Renal cortical epithelial cell (primary cell): ENCODE measurements at regions not wholly inside any gene's neighbourhood (a gene's known extent, or its start where the extent isn't known, plus 50 kb on each side); places are given as distances from the start of the nearest gene placed in this dataset.
"Not testable (repeated sequence)": the region's sequence is repeated elsewhere in the genome, so short reads cannot be mapped to it uniquely, and the experiment has no call there.

Experiments
- DNase-seq: peaks from one replicate; pipeline ENCODE4 v3.0.0-alpha.2; 2011; ENCODE audit warnings: low read depth

DNA sequence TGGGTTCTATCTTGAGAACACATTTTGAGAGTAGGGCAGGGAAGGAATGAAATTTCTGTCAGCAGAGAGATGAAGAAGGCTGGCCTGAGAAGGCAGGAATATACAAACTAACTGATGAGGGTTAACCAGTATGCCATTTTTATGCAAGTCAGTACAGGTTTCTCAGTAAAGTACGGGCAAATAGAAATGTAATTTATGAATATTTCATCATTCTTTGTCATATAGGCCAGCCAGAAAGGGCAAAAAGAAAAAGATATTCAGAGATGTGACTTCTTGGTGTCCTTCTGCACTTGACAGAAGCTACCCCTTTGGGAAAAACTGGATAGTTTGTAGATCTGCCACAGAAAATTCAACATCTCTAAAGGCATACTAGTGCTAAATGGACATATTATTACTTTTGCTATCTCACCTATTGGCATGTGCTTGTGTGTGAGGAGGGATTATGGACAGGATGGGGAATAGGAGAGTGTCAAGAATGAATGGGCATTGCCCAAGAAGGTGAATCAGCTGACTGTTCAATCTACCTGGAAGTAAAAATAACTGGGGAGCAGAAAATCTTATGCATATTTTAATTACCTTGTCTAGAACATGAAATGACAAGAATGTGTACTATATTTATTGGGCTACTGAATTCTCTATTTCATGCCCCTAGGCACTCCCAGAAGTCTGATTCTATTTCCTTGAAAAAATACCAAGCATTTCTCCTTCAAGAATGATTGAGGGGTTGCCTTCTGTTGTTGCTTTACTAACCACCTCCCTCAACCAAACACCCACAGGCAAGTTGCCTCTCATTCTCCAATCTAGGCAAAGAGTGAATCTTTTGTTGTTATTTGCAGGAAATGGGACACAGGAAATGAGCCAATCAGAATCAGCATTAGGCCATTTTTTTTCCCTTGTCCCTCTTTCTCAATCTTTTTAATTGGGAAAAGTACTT lies 175.1 kb upstream of the SLC38A2 start:
- peak; percentile 92 for DNase-seq

DNA sequence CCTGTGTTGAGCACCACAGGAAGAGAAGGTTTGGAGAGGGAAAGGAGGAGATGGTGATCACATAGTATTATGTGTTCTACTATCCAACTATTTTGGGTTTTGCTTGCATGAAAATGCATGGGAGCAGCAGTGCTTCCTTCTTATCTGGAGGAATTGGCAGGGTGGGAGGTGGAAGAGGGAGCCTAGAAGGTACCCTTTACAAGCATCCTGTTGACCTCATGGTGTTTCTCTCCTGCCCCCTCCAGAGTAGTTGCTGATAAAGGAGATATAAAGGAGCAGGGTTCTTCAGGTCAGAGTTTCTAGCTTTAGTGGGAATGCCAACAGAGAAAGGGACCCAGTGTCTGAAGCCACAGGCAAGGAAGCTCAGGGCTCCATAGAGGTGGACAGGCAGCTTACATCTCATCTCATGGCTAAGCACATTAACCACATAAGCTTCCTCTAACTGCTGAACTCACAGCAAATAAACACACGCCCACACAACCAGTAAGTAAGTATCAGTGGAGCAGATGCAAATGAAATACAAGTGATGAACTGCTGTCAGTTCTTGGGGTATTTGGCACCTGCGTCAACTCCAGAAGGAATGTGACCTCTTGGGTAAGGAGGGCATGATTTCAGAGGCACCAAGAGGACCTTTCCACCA lies 174.2 kb upstream of the SLC38A2 start:
- DNase-seq = peak; percentile 53

DNA sequence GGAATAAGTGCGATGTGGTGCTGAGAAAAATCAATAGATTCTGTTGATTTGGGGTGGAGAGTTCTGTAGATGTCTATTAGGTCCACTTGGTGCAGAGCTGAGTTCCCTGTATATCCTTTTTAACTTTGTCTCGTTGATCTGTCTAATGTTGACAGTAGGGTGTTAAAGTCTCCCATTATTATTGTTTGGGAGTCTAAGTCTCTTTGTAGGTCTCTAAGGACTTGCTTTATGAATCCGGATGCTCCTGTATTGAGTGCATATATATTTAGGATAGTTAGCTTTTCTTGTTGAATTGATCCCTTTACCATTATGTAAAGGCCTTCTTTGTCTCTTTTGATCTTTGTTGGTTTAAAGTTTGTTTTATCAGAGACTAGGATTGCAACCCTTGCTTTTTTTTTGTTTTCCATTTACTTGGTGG lies 170.8 kb upstream of the SLC38A2 start:
- not testable (repeated sequence) for DNase-seq

DNA sequence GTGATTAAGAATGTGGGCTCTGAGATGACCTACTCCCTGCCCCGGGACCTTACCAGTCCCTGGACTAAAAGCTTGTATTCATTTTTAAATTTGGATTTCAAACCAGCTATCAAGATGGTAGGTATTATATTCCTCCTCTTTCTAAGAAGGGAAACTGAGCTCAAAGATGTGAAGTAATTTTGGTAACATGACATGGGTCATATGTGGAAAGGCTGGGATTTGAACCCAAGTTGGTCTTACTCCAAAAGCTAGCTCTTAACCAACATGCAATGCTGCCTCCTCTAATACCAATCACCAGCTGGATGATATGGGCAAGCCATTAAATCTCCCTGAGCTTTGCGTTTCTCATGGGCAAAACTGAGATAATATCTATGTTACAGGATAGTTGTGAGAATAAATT lies 166.4 kb upstream of the SLC38A2 start:
- no peak for DNase-seq

DNA sequence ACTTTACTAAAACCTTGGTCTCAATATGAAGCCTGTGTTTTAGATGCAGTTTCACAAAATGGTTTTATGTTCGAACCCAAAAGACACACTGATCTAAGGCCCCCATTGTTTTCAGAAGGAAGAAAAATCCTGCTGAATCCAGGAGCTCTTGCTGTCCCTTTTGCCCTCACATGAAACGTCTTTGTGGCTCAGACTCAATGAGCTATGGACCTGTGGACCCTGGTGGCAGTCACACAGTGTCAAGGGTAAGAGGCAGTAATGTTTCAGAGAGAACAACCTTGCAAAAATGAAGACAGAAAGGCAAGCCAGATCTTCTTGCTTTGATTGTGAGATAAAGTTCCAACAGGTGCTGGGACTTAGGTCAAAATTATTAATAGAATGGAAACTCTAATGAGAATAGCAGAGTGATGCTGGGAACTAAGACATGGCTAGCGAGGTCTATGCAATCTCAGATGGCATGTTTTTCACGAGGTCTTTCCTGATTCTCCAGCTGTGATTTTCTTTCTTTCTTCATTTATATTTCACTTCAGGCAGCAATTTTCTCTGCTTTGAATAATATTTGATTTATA lies 164.9 kb upstream of the SLC38A2 start:
- DNase-seq = no peak

DNA sequence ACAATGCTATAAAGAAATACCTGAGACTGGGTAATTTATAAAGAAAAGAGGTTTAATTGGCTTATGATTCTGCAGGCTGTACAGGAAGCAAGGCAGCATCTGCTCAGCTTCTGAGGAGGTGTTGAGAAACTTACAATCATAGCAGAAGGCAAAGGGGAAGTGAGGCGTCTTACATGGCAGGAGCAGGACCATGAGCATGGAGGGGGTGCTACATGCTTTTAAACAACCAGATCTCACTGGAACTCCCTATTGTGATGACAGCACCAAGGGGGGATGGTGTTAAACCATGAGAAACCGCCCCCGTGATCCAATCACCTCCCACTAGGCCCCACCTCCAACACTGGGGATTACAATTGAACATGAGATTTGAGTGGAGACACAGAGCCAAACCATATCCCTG lies 163.7 kb upstream of the SLC38A2 start:
- DNase-seq = not testable (repeated sequence)

DNA sequence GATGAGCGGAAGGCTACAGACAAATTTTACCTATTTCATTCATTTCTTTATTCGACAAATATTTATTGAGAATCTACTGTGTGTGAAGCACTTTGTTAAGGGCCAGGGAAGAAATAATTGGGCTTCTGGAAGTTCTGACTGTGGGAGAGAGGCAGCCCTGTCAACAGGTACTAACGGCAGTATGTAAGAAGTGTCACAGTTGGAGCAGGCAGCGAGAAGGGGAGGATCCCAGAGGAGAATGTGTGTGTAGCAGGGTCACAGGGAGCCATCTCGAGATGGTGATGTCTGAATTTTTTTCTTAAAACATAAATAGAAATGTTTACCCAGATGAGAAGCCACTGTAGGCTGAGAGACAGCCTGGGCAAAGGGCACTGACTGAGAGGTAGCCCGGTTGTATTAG lies 163.3 kb upstream of the SLC38A2 start:
- DNase-seq = no peak

DNA sequence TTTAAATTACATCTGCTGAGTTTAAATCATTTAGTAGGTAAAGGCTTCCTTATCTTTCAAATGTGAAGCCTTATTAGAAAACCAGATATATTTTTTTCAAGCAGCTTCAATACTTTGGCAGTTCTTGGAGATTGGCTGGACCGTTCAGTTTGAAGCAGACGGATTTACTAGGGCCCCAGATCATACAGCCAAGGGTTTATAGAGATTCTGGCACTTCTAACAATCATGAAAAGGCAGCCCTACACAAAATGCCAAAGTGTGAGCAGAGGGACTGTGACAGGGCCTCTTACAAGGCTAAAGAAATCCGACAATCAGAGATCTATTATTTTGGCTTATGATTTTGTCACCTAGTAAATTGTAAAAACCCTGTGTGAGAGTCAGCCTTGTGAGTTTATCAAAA lies 162.8 kb upstream of the SLC38A2 start:
- DNase-seq = no peak

DNA sequence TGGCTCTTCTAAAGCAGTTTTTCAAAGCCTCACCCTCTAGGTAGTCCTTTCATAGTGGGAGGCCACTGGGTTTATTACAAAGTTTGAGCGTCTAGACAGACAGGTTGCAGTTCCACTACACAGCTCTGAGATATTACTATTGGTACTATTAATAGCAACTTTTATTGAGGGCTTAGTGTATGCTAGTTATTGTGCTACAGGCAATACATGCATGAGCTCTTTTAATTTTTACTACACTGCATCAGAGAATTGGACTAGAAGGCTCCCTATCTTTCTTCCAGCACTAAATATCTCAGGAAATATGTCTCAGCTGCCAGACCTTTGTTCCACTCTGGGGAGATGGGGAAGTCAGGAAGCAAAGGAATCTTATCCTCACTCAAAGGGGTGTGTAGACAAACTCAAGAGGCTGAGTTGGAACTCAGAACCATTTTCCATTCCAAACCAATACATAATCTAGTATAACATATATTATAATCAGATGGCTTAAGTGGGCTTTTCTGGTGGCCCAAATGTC lies 161.8 kb upstream of the SLC38A2 start:
- DNase-seq = no peak

DNA sequence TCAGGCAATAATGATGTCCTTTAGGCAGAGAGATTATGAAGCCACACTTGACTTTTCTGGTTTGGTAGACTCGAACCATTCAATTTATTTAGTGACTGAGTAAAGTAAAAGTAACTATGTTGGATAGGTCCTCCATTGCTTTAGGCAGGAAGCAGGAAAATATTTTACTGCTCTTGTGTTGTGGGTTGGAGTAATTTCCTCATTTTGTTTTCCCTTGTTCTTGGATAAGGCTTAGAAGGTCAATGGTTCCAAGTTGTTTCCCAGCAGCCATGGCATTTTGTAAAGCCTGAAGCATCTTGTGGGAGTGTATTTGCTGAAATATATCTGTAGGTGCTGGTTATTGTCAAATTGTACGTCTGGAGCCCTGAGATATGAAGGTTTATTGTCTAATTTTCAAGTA lies 161.2 kb upstream of the SLC38A2 start:
- no peak for DNase-seq

DNA sequence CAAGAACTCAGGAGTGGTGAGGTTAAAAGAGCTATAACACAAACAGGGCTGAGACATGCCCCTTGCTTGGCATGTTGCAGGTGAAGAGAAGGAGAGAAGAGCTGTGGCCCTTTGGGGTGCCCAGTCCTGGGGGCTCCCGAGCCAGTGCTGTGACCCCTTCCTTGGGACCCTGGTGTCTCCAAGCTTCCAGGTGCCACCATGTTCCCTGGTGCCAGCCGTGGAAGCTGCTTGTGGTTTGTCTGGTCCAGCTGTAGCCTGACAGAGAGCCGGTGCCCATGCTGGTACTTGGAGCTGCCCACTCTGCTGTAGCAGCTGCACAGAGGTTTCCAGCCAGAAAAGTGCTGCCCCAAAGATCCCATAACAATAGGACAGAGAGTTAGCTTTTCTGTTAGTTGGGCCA lies 159.2 kb upstream of the SLC38A2 start:
- DNase-seq = no peak

DNA sequence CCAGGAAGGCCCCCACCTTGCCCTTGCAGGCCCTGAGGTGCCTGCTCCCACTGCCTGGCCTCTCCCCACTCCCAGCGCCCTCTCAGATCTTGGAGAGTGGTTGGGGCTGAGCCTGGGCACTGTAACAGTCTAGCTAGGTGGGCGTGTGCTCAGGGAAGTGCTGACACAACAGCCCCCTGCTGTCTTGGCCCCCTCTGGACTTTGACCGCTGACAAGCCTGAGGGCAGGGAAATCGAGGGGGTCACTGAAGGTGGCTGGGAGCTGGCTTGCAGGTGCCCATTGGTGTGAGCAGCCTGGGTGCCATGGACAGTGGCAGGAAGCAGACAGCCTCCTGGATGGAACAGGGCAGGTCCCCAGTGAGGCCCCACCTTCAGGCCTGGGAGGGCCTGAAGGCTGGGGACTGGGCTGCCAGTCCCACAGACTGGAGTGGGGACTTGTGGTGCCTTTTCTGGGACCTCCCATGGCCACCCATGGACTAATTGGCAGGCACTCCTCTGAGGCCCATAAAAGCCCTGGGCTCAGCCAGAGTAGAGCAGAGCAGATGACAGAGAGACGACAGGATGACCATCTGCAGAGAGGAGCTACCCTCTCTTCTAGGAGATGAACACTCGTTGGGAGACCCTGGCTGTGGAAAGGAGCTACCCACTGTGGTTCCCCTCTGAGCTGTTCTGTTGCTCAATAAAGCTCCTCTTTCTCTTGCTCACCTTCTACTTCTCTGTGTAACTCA lies 158.6 kb upstream of the SLC38A2 start:
- DNase-seq = no peak

DNA sequence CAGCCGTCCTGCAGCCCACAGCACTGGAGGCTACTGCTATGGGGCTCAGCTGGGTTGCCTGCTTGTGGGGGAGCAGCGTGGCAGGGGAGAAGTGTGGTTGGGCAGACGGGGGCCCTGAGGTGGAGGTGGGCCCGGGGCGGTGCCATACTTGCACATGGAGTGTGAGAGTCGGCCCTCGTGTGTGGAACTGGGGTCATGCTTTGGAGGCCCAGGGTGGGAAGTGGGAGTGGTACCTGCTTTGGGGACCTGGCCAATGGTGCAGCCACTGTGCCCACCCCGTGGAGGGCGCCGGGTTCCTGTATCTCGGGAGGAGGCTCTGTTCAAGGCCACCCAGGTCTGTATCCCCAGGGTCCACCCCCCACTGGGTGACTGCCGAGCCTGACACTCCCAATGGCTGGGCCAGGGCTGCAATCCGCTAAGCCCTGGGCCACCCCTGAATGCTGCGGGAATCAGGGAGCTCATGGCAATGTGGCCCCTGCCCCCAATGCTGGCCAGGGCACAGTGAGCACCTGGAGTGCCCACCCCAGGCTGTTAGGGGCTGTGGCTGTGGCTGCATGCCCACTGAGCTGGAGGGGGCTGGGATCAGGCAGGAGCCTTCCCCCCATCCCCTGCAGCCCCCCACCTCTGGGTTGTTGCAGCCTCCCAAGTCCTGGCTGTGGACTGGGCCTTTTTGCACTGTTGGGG lies 157.9 kb upstream of the SLC38A2 start:
- no peak for DNase-seq

DNA sequence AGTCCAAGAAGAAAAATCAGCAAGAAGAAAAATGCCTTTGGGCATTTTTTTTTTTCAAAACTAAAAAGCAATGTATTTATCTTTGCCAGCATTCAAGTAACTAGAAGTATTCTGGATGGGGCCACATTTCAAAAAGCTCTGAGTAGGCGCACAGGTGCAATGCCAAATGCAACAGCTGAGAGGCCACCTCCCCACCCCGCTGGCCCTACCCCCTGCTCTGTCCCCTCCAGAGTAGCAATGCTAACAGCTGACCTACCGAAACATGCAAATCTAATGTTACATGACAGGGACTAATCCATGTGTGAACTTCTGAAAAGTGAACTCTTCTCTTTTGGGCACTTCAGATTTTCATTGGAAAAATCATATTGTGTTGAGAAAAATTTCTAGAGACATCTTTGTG lies 153.7 kb upstream of the SLC38A2 start:
- no peak for DNase-seq

DNA sequence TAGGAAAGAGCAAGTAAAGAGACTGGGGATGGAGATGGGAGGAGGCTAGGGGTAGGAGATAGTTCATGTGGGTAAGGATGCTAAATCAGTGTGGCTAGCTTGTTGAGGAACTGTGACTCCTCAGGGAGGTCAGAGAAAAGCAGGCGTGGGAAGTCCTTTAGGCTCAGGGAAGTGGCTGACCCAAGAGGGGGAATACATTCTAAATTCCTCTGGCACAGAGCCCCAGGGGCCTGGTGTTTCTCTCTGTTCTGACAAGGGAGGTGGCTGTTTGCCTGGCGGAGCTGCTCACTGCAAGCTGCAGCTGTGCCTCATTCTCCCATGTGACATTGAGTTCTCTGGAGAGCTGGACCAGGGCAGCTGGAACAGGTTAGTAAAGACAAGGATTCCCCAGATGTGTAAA lies 152.2 kb upstream of the SLC38A2 start:
- DNase-seq = peak; percentile 28

DNA sequence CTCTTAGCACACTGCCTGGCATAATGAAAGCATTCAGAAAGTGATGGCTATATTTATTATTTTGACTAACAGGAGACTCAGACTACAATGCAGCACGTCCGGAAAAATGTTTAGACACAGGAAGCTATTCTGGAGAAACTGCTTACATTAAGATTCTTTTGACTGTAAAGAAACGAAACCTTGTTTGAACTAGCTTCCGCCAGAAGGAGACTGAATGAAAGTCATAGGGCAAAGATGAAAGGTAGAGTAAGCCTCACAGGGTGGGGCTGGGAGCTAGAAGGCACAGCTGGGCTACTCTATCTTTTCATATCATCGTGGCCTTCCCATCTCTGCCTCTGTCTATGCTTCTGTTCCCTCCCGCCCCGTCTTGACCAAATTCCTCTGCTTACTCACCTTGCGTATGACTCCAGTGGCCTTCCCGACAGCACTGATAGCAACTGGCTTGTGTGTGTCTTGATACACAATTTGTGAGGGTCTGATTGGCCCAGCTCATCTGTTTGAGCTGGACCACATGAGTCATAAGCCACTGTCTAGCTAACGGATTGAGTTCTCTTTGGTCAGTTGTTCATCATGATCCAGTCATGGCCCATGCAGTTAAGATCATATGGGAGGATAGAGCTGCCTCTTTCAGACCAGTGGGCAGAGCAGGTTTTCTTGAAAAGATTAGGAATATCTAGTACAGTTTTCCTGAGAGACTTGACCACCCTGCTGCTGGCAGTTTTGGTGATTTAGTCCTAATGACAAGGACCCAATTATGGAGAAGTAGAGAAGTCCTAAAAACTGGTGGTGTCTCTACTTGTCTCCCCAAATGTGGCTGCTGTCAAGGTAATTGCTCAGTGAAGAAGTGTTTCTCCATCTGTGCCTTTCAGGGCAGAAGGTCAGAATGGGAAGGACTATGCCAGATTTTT lies 151.5 kb upstream of the SLC38A2 start:
- DNase-seq = peak; percentile 82

DNA sequence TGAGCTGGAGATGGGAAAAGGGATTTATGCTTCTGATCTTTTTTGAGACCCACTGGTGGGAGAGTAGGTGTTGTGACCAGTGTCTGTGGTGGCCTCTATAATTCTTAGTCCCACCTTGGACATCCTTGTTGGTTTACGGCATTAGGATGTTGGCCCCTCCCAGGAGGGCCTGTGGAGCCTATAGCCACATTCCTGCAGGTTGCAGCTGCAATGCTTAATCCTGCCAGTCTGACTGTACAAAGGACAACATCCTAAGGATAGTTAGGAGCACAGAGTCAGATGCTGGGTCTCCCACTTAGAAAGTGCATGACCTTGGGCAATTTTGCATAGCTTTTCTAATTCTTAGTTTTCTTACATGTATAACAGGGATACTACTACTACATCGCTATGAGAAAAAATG lies 150.9 kb upstream of the SLC38A2 start:
- no peak for DNase-seq

DNA sequence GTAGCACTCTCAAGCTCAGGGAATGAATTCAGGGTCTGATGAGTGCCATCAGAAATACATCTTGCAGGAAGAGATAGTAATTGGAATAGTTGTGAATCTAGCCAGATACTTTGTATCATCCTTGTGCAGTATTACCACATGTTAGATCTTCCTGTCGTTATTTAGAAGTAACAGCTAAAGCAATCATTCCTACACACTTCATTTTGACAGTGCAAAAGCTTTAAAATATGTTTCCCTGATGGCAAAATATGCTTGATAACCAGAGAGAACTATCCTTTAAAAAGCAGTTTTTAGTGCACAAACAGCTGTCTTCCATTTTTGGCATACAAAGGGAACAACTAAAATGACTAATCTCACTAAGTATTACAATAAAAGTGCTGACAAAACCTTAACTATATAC lies 149.5 kb upstream of the SLC38A2 start:
- DNase-seq = no peak

DNA sequence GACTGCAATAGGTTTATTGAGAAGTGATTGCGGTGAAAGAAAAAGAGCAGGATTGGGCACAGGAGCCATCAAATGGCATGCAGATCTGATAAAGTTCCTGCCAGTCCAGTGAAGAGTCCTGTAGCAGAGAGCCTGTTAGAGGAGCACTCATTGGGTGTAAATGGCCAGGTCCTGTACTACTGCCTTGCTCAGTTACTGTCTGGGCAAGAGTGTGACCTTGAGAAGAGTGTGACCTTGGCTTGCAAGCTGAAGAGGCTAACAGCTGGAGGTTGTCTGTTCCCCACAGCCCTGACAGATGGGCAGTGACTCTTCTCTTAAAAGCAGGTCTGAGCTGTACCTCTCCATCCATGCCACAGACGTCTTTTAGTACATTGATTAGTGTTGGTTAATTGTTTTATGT lies 148.6 kb upstream of the SLC38A2 start:
- no peak for DNase-seq

DNA sequence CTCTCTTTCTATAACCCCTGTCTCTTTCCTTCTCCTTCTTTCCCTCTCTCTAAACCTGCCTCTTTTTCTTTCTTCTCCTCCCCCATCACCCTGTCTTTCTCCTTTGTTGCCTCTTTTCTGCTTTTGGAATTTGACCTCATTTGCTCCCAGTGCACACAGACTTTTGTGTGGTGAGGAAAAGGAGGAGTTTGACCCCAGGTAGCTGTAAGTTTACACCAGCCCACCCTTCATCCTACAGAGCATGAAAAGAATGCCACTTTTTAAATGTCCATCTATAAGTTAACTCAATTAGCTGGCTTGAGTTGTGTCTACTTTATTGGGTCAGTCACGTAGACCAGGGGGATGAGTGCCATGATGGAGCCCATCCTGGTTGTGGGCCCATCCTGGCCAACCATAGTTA lies 146.8 kb upstream of the SLC38A2 start:
- DNase-seq = no peak
